Fibroblast of skin of left biceps (primary cell): ENCODE measurements at regions not wholly inside any gene's neighbourhood (a gene's known extent, or its start where the extent isn't known, plus 50 kb on each side); places are given as distances from the start of the nearest gene placed in this dataset.
A peak's percentile ranks its signal among the peaks of the same experiment; 100 is the strongest.

Source experiments
- DNase-seq, 2 experiments: peaks; one replicate each; pipeline ENCODE4 v3.0.0-alpha.2; 2013; ENCODE audit warnings: low read depth in 2 of 2

DNA sequence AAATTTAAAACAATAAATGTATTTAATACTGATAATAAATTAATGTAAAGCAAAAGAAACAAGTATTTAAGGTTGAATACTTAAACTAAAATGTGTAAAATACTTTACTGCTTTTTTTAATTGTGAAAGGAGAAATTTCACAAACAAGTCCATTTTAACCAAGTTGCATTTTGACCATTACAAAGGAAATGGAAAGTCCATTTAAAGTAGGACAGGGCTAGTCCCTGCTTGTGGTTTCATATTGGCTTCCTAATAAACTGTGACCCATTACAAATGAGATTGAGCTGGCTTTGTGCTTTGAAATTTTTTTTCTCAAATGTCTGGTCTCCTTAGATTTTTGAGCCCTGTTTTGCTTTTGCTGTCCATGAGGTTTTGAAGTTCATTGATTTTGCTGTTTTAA is 527.6 kb downstream of the MAFB start:
- DNase-seq, result no peak

DNA sequence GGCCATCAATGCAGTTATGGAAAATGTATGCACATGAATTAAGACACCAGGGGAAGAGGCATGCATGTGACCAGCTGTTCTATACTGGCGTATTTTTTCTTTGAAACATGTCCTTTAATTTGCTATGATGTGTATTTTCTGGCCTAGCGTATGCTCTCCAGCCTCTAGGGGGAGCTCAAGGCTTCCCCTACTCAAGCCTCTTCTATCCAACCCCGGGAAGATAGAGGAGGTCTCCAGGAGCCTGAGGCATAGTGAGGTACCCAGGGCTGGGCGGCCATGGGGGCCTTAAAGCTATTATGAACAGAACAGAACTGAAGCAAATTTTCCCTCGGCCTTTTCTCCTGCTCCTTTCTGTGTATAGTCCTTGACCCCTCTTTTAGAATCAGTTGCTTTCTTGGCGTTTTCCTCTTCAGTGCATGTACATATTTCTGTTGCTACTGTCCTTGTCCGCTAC is 528.9 kb downstream of the MAFB start:
- peak; percentile 10 to 15 for DNase-seq

DNA sequence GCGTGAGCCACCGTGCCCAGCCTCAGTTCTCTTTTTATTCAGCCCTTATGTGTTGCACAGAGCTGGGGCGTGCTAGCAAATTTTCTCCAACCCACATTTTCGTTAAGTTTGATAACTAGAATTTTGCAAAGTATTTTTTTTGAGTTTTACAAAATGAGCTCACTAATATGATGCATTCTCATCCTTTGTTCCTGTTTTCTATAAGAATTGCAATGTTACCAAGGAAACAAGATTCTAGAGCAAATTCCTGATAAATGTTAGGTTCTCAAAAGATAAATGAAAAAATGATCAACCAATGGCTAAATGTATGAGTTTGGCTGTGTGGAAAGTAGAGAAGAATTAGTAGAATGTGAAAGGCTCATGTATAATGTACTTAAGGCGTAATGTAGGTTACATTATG is 529.8 kb downstream of the MAFB start:
- DNase-seq, result no peak

DNA sequence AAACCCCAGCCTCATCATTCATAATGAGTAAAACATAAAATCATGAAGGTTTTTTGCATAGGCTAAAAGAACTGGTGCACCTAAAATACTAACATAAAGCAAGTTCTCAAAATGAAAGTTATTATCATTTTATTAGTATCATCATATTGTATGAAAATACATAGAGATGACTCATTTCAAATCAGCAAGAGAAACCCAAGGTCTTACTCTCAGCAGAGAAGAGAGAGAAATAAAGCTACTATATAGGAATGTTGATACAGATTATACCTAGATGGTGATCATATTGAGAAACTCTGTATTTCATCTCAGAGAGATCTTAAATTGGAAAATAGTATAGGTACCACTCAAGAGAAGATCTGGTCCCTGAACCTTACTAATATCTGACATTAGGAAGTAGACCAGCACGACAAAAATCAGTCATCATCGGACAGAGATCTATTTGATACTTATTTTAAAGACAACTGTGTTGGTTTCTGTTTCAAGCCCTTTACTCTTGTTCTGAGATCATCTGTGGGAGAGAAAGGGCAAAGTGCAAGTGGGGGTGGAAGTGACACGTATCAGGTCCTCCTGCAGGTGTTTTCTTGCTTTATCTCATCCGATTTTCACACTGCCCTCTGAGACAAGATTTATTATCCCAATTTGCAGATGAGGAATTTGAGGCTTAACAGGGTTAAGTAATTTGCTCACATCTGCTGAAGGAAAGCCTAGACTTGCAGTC is 532.3 kb downstream of the MAFB start:
- DNase-seq, result no peak

DNA sequence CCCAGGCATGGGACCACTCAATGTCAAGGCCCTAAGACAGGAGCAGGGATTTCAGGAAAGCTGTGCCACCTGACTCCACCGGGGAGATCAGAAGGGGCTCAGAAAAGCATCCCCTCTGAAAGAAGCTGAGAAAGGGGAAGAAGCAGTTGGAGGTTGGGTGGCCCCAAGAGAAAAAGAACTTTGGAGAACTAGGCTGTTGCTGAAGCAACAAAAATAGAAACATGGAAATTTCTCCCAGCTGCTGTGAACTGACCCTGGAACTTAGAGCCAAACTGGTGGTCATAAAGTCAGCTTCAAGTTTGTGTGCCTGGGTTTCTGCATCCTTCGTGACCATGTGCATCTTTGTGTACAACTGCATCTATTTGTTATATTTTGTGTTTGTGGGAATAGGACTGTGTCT is 534.5 kb downstream of the MAFB start:
- no peak for DNase-seq

DNA sequence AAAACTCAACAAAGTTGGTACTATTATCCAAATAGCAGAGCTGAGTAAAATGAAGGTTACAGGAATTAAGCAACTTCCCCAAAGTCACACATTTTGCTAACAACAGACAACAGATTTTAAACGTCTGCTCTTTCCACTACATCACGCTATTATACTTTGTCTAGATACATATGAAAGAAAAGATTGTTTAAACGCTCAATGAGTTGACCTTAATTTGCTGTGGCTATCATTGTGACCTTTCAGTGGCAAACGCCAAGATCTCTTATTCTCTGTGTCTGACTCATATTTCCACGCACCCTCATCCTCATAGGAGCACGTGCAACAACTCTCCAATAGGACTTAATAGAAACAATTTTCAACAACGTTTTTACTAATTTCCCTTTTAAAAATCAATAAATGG is 540.1 kb downstream of the MAFB start:
- no peak for DNase-seq

DNA sequence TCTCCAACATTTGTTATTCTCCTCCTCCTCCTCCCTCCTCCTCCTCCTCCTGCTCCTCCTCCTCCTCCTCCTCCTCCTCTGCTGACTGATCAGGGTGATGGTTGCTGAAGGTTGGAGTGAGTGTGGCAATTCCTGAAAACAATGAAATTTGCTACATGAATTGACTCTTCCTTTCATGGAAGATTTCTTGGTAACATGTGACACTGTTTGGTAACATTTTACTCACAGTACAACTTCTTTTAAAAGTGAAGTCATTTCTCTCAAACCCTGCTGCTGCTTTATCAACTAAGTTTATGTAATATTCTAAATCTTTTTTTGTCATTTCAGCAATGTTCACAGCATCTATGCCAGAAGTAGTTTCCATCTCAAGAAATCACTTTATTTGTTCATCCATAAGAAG is 543.0 kb downstream of the MAFB start:
- DNase-seq, result no peak

DNA sequence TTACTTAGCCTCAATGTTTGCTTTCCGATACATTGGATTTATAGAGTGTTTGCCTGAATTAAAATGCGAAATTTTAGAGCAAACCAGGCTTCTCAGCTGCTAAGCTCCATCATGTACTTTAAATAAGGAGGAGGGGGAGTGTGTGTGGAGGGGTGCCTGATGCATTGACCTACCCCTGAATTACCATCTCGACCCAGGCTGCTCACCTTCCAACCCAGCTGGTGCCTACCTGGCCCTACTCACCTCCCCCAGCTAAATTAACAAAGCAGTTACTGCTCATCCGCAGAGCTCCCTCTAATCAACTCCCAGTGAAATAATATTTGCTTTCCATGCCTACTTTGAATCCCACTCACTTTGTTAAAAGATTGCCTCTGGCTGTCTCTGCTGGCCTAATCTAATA is 544.5 kb downstream of the MAFB start:
- DNase-seq, result no peak

DNA sequence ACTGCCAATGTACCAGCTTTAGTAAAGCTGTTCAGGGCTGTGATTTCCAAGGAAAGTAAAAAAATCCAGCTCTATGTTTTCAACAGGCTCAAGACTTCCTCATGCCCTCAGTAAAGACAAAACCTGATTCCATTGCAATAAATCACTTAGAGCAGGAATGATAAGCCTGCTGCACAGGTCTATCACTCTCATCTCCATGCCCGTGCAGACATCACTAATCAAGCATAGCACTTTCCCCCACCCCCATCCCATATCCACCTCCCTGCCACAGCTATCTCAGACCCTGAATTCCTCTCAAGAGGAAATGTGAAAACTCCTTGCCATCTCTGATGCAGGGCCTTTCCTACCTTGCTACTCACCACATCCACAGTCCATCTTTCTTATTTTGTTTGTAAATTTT is 554.9 kb downstream of the MAFB start:
- no peak for DNase-seq

DNA sequence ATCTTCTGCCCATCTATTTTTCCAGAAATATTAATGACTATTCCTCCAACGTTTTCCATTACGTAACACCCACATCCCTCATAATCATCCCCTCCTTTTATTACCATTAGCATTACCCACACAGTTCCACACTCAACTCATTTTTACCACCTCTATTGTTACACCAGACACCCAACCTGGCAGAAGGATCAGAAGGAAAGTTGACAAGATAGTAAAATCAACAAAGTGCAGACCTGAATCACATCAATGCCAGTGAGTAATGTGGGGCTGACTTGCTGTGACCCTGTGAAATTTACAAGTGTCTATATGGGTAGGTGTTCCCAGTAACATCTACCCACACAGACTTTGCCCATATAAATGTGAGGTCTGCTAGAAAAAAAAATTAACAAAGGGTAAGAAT is 568.2 kb downstream of the MAFB start:
- no peak for DNase-seq

DNA sequence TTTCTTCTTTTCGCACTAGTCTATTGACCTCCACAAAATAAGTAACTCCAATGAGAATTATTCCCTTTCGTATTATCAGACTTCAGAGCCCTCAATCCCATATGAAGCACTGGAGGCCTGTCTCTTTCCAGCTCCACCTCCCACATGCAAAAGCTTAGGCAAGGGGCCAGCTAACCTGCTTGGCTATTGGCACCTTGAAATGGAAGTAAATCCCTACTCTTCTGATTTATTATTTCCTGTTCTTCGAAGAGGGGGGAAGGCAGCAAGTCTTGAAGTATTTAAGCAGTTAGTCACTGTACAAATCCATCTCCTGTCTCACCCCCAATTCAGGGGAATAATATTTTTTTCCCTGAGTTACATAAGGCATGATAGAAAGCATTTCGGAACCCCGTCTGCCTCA is 577.8 kb downstream of the MAFB start:
- no peak for DNase-seq

DNA sequence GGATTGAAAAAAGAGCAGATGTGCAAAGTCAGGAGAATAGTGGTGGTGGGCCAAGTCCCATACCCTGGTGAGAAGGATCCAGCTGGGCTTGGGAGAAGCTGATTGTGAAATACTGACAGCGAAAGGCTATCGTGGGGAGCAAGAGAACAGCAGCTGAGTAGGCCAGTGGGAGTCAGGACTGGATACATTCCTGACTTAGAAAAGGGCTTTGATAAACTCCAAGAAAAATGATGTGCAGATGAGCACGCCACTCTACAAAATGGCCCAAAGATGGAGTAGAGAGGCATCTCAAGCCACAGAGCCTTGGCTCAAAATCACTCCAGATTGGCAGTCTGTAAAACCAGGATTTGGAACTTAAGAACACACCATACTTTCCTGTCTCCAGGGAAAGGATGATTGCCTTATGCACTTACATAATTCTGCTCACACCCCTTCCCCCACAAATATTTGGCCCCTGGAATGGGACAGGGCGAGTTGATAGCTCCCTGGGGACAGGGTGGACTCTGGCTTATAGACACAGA is 578.7 kb downstream of the MAFB start:
- DNase-seq, result peak in 1 of 2 experiments; percentile 6

DNA sequence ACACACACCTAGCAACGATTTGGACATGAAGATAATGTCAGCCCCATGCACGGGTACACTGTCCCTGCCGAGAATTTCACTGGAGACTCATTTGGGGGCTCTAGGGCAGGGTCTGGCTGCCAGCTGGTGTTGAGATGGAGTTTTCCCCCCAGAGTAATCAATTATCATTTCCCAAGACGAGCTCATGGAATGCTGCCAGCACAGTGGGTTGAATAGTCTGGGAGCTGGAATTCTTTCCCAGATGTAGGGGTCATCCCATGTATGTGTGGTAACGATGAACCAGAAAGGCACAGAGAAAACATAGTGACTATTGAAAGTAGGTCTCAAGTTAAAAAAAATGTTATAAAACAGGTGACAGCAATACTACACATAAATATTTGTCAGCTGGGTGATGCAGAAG is 579.9 kb downstream of the MAFB start:
- no peak for DNase-seq

DNA sequence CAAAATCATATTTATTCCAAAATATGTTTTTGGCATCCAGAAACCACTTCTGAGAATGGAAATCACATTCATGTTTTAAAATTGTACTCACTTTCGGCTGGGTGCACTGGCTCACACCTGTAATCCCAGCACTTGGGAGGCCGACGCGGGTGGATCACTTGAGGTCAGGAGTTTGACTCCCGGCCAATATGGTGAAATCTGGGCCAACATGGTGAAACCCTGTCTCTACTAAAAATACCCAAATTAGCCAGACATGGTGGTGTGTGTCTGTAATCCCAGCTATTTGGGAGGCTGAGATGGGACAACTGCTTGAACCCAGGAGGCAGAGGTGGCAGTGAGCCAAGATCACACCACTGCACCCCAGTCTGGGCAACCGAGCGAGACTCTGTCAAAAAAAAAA is 580.7 kb downstream of the MAFB start:
- DNase-seq, result no peak

DNA sequence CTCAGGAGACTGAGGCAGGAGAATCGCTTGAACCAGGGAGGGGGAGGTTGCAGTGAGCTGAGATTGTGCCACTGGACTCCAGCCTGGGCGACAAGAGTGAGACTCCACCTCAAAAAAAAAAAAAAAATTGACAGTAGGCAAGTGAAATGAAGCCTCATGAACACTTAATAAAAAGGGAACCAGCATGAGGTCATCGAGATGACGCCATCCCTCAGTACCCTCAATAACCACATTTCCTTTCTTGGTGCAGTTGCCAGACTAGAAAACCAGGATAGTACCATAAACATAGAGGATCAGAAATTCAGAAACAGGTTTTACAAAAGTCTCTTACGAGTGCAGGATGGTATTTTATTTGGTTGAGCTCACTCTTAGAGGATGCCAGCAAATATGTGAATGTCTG is 584.1 kb downstream of the MAFB start:
- DNase-seq, result no peak

DNA sequence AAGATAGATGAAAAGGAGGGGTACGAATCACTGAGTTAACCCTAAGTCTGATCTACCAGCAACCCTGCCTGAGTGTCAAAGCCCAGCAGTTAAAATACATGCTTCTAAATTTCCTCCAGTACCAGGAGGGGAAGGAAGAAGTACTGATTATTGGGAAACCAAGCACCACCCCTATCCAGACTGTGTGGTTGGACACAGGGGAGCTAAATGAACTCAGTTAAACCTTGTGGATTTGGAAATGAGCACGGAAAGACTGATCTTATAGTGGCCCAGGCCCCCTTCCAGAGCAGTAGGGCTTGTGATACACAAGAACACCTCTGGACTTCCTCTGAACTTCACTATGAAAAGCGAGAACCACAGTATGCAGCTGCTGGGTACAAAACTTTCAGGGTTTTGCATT is 585.6 kb downstream of the MAFB start:
- DNase-seq, result no peak

DNA sequence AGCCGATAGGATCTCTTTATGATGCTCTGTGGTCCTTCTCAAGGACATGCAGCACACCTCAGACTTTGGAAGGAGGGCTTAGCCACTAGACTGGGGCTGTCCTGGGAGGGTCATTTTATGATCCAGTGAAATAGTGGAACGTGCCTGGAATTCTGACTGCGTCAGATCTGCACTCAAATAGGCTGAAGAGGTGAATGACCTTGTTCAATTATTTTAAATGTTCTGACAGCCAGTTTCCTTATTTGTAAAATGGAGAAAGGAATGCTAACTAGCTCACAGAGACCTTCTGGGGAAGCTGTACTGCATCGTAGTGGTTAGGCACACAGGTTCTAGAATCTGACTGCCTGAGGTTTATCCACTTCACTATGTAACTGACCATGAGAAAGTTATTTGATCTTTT is 587.5 kb downstream of the MAFB start:
- DNase-seq, result no peak

DNA sequence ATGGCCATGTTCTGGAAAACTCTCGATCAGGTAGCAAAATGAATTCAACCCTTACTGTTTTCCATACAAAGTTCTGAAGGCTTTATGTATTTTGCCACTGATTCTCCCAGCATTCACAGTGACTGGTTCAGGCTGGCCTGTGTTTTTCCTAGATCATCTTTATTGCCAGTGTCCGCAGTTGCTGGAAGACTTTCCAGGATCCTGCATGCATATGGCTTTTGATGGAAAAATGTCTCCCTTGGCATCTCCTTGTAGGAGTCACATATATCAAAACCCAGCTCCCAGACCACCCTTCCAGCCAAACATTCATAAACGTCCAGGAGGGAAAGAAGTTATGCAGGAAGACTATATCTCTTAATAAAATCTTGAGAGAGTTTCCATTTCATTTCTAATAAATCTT is 588.8 kb downstream of the MAFB start:
- DNase-seq, result no peak

DNA sequence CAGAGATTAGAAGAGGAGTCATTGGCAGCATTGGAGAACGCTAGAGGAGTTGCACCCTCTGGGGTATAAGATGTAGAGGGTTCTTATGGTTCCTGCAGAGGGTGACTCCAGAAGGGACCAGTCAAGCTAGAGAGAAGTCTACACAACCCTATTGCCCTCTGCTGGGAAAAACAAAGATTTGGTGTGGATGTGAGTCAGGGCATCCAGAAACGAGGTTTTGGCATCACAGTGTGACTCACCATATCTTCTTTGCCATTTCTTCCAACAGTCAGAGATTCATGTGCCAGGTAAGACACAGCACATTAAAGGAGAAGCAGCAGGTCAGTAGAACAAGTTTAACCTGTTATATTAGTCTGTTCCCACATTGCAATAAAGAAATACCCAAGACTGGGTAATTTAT is 598.8 kb downstream of the MAFB start:
- DNase-seq, result no peak

DNA sequence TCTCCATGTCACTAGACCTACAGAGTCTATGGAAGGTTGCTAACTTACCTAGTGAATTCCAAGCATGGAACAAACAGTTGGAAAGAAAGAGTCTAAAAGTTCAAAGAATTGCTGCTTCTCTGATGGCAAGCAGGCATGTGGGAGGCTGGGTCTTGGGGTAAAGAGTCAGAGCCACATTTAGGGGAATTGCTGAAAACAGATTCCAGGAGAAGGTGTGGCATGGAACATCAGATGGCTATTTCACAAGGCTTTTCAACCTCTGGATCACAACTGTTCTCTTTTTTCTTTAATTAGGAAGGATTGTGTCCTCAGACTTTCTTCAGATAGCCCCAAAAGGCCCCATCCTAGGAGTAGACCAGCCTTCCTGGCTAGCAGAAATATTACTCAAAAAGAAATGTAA is 601.5 kb downstream of the MAFB start:
- DNase-seq, result no peak

DNA sequence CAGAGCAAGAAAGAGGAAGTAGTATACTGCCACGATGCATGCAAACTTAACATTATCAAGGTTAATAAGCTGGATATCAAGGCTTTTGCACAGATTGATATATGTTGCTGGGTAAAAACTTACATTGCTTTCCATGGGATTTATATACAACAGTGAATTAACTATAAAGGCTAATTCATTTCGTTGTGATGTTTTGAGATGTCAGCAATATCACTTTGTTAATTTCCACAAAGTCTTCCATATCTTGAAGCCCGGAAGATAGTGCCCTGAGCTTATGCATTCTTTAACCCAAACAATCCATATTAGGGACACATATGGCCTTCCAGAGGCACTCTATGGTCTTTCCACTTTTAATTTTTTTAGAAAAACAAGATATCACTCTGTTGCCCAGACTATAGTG is 603.5 kb downstream of the MAFB start:
- no peak for DNase-seq

DNA sequence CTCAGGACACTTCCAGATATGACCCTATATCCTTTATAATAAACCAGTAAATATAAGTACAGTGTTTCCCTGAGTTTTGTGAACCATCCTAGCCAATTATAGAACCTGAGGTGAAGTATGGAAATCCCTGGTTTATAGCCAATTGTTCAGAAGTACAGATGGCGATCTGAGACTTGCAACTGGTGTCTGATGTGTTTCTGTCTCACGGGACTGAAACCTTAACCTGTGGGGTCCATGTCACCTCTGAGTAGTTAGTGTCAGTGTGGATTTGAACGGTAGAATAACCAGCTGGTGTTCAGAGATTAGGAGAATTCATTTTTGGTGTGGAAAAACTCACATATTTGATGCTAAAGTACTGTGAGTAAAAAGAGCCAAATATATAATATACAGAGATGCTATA is 606.6 kb downstream of the MAFB start:
- no peak for DNase-seq

DNA sequence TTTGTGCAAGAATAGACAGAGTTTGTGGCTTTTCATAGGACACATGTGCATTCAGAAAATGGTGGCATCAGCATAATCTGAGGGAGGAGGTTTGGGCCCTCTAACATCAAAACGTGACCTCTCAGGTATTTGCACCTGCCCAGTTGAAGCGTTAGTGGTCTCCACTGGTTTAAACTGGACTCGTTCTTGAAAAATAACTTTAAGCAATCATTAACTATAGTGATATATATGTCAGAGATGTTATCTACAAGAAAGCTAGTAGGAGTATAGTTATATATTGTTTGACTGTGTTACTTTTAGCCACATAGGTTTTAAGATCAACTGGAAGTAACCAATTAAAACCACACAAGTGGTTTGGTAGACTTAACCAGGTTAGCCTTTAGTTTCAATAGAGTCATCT is 607.4 kb downstream of the MAFB start:
- no peak for DNase-seq

DNA sequence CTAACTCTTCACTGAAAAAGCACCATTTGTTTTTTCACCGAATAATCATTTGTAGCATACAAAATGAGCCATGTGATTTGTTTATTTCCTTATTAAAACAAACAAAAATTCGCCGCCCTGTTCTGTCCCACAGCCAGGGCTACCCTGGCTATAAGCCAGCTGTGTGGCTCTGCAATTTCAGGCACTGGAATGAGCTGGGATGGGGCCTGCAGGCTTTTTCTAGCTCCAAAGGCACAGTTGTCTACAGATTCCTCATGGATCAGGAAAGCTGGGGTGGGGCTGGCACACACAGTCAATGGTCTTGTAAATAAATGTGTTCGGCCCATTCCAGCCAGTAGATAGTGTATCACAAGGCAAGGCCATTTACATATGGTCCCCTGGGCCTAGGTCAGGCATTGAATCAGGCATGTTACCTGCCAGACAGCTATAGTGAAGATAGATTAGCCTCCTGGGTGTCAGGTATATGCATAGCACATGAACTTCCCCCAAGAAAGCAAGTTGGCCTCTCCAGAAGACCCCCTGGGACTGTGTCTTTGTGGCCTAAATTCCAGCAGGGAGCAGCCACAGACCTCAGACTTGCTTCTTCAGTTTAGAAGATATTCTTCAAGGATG is 608.9 kb downstream of the MAFB start:
- DNase-seq, result no peak
